Effector memory CD4-positive, alpha-beta T cell (primary cell): ENCODE measurements at regions not wholly inside any gene's neighbourhood (a gene's known extent, or its start where the extent isn't known, plus 50 kb on each side); places are given as distances from the start of the nearest gene placed in this dataset.

Experiments used
- DNase-seq, 3 donors: peaks; one replicate each; pipeline ENCODE4 v3.0.0-alpha.2; 2020
- H3K27ac ChIP-seq: 2 replicates; pipeline ENCODE4 v1.7.0; 2013; ENCODE audit warnings: mild to moderate bottlenecking, low read length, moderate library complexity; ENCODE audit not compliant: insufficient read depth, poor library complexity, severe bottlenecking
- H3K27me3 ChIP-seq: replicated peaks from 2 replicates; pipeline ENCODE4 v1.7.0; 2013; ENCODE audit warnings: mild to moderate bottlenecking, low read length; ENCODE audit not compliant: insufficient read depth, control insufficient read depth, poor library complexity, severe bottlenecking
- H3K36me3 ChIP-seq: 2 replicates; pipeline ENCODE4 v1.7.0; 2013; ENCODE audit warnings: mild to moderate bottlenecking, low read length, moderate library complexity; ENCODE audit not compliant: control insufficient read depth, insufficient read depth
- H3K4me1 ChIP-seq: 2 replicates; pipeline ENCODE4 v1.7.0; 2013; ENCODE audit warnings: low read length, mild to moderate bottlenecking; ENCODE audit not compliant: control insufficient read depth, insufficient read depth, poor library complexity, severe bottlenecking
- H3K4me3 ChIP-seq: 2 replicates; pipeline ENCODE4 v1.7.0; 2013; ENCODE audit warnings: low read length, low read depth, mild to moderate bottlenecking; ENCODE audit not compliant: insufficient read depth, poor library complexity, severe bottlenecking
- H3K9me3 ChIP-seq: 2 replicates; pipeline ENCODE4 v1.7.0; 2013; ENCODE audit warnings: mild to moderate bottlenecking, low read length, moderate library complexity; ENCODE audit not compliant: control insufficient read depth

DNA sequence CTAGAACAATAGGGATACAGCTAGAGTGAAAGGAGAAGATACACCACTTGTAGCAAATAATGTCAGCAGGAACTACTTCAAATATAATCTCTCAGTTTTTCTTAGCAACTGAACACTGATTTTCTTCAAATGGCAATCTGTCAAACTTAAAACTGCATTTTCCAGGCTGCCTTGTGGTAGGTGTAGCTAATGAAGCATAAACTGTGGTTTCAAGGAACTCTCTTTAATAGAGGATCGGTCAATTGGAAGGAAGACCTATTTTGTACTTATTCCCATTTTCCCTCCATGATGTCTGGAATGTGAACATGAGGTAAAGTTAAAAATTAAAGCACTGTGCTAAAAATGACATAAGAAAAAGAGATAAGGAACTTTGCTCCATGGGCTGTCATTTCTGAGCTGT is 1261.9 kb downstream of the PCDH17 start:
- H3K27me3 ChIP-seq, result no peaks in the 10 kb centered on the region
- H3K4me1 ChIP-seq, result no peaks in the 10 kb centered on the region
- no peak for DNase-seq
- H3K4me3 ChIP-seq, result no peak overlapping the region
- no peaks in the 10 kb centered on the region for H3K36me3 ChIP-seq
- H3K27ac ChIP-seq, result no peak overlapping the region
- H3K9me3 ChIP-seq, result no peaks in the 10 kb centered on the region

DNA sequence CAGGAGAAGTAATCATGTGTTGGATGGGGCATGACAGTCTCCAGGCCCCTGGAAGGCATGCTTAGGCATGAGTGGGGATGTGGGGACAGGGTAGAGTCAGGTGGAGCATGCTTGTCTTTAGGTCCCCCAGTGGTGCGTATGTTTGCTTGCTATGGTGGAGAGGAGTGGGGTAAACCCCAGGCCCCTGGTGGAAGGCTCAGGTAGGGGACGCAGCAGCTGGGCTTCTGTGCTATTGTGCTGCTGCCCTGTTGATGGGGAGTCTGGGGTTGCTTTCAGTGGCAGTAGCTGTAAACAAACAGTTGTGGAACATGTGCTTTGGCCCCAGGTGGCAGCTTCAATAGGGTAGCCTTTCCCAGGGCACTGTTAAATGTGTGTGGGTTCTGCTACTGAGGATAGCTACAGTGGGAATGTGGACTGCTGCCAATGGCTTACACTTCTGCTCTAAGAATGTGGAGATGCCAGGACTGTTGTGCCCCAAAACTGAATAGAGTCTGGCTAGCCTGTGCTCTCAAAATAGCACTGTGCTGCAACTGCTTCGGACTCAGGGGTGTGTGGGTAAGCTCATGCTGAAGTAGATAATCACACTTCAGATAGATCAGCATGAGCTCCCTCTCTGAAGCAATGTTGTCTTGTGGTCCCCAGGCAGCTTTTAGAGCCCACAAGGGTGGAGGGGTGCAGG is 1257.3 kb downstream of the DIAPH3 start:
- H3K4me3 ChIP-seq, result no peak overlapping the region
- H3K4me1 ChIP-seq, result no peaks in the 10 kb centered on the region
- H3K27ac ChIP-seq, result no peak overlapping the region
- H3K27me3 ChIP-seq, result no peaks in the 10 kb centered on the region
- no peak for DNase-seq
- H3K9me3 ChIP-seq, result no peaks in the 10 kb centered on the region
- H3K36me3 ChIP-seq, result no peaks in the 10 kb centered on the region

DNA sequence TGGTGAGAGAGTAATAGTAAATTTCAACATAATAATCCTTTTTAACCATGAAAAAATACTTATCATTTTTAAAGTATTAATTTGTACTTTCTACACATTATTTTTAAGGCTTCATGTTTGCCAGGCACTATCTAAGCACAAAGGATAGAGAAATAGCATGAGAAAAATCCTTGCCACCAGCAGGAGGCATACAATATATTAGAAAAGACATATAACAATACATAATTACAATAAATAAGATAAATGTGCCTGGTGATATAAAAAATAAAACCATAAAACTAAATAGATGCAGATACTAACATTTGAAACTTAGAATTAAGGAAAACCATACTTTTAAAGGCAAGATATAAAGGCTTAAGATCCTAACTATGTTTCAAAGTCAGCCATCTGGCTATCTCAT is 1256.4 kb downstream of the DIAPH3 start:
- Histone ChIP-seq H3K27me3 (no peaks in the 10 kb centered on the region), H3K36me3 (no peaks in the 10 kb centered on the region), H3K27ac (no peak overlapping the region), H3K4me3 (no peak overlapping the region), H3K4me1 (no peaks in the 10 kb centered on the region), H3K9me3 (no peaks in the 10 kb centered on the region)
- DNase-seq, result no peak

DNA sequence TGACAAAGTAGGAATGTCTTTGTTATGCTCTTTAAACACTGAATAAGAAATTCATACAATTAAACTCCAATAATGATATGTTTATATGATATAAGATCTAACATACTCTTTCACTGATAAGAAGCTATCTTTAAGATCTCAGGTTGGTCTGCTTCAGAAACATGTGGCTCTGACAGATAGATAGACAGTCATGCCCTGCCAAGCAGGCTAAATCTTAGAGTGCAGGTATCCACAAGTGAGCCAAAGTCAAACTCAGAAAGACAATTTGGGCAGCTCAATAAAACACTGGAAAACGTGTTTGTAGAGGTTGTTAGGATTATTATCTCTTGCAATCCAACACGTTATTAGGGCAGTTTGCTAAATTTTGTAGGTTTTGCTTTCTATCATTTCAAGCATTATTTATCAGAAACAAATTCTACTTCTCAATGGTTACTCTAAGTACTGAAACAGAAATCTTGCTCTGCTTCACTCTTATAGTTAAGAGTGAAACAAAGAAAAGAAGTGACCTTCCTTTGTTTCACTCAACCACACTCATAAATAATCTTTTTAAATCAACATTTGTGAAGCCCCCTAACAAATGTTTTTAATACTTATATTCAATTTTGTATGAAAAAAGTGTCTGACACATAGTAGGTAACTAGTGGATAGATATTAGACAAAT is 1255.6 kb downstream of the DIAPH3 start:
- H3K36me3 ChIP-seq, result no peaks in the 10 kb centered on the region
- no peak overlapping the region for H3K4me3 ChIP-seq
- DNase-seq, result no peak
- no peaks in the 10 kb centered on the region for H3K9me3 ChIP-seq
- no peaks in the 10 kb centered on the region for H3K4me1 ChIP-seq
- no peak overlapping the region for H3K27ac ChIP-seq
- no peaks in the 10 kb centered on the region for H3K27me3 ChIP-seq

- no peaks in the 10 kb centered on the region for H3K9me3 ChIP-seq
- H3K4me1 ChIP-seq, result no peaks in the 10 kb centered on the region
- no peaks in the 10 kb centered on the region for H3K36me3 ChIP-seq
- no peak for DNase-seq
- H3K27ac ChIP-seq, result no peak overlapping the region
- H3K27me3 ChIP-seq, result no peaks in the 10 kb centered on the region
- H3K4me3 ChIP-seq, result no peak overlapping the region
Measured at GRCh38 chr13:58919551-58919950, 1244.2 kb downstream of the DIAPH3 start.

GRCh38 chr13:58921129-58921528 is 1242.6 kb downstream of the DIAPH3 start:
- Histone ChIP-seq H3K36me3 (no peaks in the 10 kb centered on the region), H3K9me3 (no peaks in the 10 kb centered on the region), H3K27me3 (no peaks in the 10 kb centered on the region), H3K27ac (no peak overlapping the region), H3K4me1 (no peaks in the 10 kb centered on the region), H3K4me3 (no peak overlapping the region)
- no peak for DNase-seq

- Histone ChIP-seq H3K4me3 (no peak overlapping the region), H3K36me3 (no peaks in the 10 kb centered on the region), H3K27ac (no peak overlapping the region), H3K4me1 (no peaks in the 10 kb centered on the region), H3K27me3 (no peaks in the 10 kb centered on the region), H3K9me3 (no peaks in the 10 kb centered on the region)
- DNase-seq, result no peak
Measured at GRCh38 chr13:58926858-58927257, 1236.9 kb downstream of the DIAPH3 start.

- H3K27ac ChIP-seq, result no peak overlapping the region
Measured at GRCh38 chr13:58933475-58933874, 1230.3 kb downstream of the DIAPH3 start.

GRCh38 chr13:58935689-58936088 is 1228.0 kb downstream of the DIAPH3 start:
- Histone ChIP-seq H3K27ac (no peak overlapping the region), H3K27me3 (no peaks in the 10 kb centered on the region), H3K4me1 (no peaks in the 10 kb centered on the region), H3K36me3 (no peaks in the 10 kb centered on the region), H3K9me3 (no peaks in the 10 kb centered on the region), H3K4me3 (no peak overlapping the region)
- no peak for DNase-seq

More at GRCh38 chr13:58933475-58933874, 1230.3 kb downstream of the DIAPH3 start:
- Histone ChIP-seq H3K27me3 (no peaks in the 10 kb centered on the region), H3K4me3 (no peak overlapping the region), H3K36me3 (no peaks in the 10 kb centered on the region), H3K4me1 (no peaks in the 10 kb centered on the region), H3K9me3 (no peaks in the 10 kb centered on the region)
- no peak for DNase-seq

DNA sequence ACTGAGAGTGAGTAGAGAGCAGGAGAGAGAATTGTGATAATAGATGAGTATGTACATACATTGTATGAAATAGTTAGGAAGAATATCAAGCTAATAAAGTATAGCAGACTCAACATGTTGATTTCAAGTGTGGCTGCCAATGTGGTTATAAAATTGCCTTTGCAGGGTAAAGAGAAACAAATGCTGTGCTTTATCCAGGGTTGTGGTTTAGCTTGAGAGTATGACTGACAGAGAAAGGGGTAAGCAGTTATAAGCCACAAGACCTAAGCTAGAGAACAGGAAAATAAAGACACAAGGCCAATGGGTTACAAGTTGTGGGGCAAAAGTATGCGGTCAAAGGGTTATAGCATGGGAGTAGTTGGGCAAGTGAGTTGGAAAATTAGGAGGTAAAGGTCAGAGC is 1217.5 kb downstream of the DIAPH3 start:
- Histone ChIP-seq H3K4me1 (no peaks in the 10 kb centered on the region), H3K9me3 (no peaks in the 10 kb centered on the region), H3K27ac (no peak overlapping the region), H3K36me3 (no peaks in the 10 kb centered on the region), H3K27me3 (no peaks in the 10 kb centered on the region), H3K4me3 (no peak overlapping the region)
- no peak for DNase-seq
